H1 (cell line): ENCODE measurements at regions not wholly inside any gene's neighbourhood (a gene's known extent, or its start where the extent isn't known, plus 50 kb on each side); places are given as distances from the start of the nearest gene placed in this dataset.

ENCODE experiments used
- CTCF ChIA-PET: fragments of 300-600 bp; sonication (Branson Sonifier 250); formaldehyde crosslinking; loops from one replicate; lab custom pipeline; 2021; ENCODE audit not compliant: partially characterized antibody; lab: Charles Lee
- POLR2A ChIA-PET: fragments of 300-600 bp; sonication (Branson Sonifier 250); formaldehyde crosslinking; loops from one replicate; lab custom pipeline; 2021; ENCODE audit warnings: inconsistent platforms; ENCODE audit not compliant: partially characterized antibody; lab: Charles Lee
- DNase-seq, 2 experiments: peaks; one replicate each; pipeline versions ENCODE4 v3.0.0 to v3.0.0-alpha.2; 2010 to 2022; ENCODE audit warnings: low spot score in 2 of 2, low read depth in 1 of 2, mixed read lengths in 1 of 2
- FAIRE-seq: peaks from 2 replicates; lab custom pipeline; 2011; peaks lifted over from hg19 to GRCh38; lab: Jason Lieb, UNC
- H2AFZ ChIP-seq: 2 replicates; pipeline ENCODE4 v1.8.1; 2012; ENCODE audit warnings: low read length, inconsistent platforms
- H2AK5ac ChIP-seq: 2 replicates; pipeline ENCODE4 v1.6.1; 2013; ENCODE audit warnings: low read depth, low read length
- H2BK120ac ChIP-seq: replicated peaks from 2 replicates; pipeline ENCODE3; 2013; ENCODE audit warnings: low read depth, low read length, inconsistent platforms
- H2BK12ac ChIP-seq: 2 replicates; pipeline ENCODE4 v1.6.1; 2013; ENCODE audit warnings: low read depth, low read length
- H2BK15ac ChIP-seq: 2 replicates; pipeline ENCODE4 v1.6.1; 2013; ENCODE audit warnings: low read length
- H2BK20ac ChIP-seq: 2 replicates; pipeline ENCODE4 v1.6.1; 2013; ENCODE audit warnings: low read length
- H2BK5ac ChIP-seq: 2 replicates; pipeline ENCODE4 v1.6.1; 2013; ENCODE audit warnings: low read depth, low read length
- H3K14ac ChIP-seq: 2 replicates; pipeline ENCODE4 v1.6.1; 2013; ENCODE audit warnings: inconsistent platforms; ENCODE audit not compliant: insufficient read length
- H3K18ac ChIP-seq: 2 replicates; pipeline ENCODE4 v1.6.1; 2013; ENCODE audit warnings: low read length; ENCODE audit errors: extremely low read depth
- H3K23ac ChIP-seq: 2 replicates; pipeline ENCODE4 v1.6.1; 2013; ENCODE audit warnings: inconsistent platforms; ENCODE audit not compliant: insufficient read length
- H3K23me2 ChIP-seq: 2 replicates; pipeline ENCODE4 v1.6.1; 2013; ENCODE audit warnings: low read depth, low read length
- H3K27ac ChIP-seq: 2 replicates; pipeline ENCODE4 v1.6.1; 2011; ENCODE audit warnings: low read depth, low read length, inconsistent platforms
- H3K27me3 ChIP-seq, 4 experiments: replicated peaks in 1 of 4; 1 replicate in 1 of 4; 2 replicates in 3 of 4; pipeline versions ENCODE4 v1.6.1 to v1.8.1; 2011 to 2013; ENCODE audit warnings: low read length in 3 of 4, mild to moderate bottlenecking in 3 of 4, inconsistent platforms in 2 of 4, mixed read lengths in 2 of 4, moderate library complexity in 1 of 4; ENCODE audit not compliant: control insufficient read depth in 3 of 4, insufficient read depth in 3 of 4; ENCODE audit errors: extremely low read depth in 1 of 4
- H3K36me3 ChIP-seq, 4 experiments: 2 replicates each; pipeline versions ENCODE4 v1.6.1 to v1.8.1; 2011 to 2013; ENCODE audit warnings: mild to moderate bottlenecking in 4 of 4, low read length in 3 of 4, moderate library complexity in 2 of 4, control low read depth in 1 of 4, inconsistent platforms in 1 of 4; ENCODE audit not compliant: insufficient read depth in 4 of 4, control insufficient read depth in 2 of 4
- H3K4ac ChIP-seq: replicated peaks from 2 replicates; pipeline ENCODE3; 2013; ENCODE audit warnings: low read length, low read depth, mixed read lengths, inconsistent platforms; ENCODE audit not compliant: insufficient read length
- H3K4me1 ChIP-seq, 4 experiments: replicated peaks in 1 of 4; 1 replicate in 1 of 4; 2 replicates in 3 of 4; pipeline versions ENCODE4 v1.6.1 to v1.8.1; 2011 to 2013; ENCODE audit warnings: low read length in 3 of 4, inconsistent platforms in 2 of 4, mixed read lengths in 1 of 4; ENCODE audit not compliant: insufficient read depth in 4 of 4, control insufficient read depth in 3 of 4
- H3K4me2 ChIP-seq, 2 experiments: 2 replicates each; pipeline versions ENCODE4 v1.6.1 to v1.8.1; 2011 to 2013; ENCODE audit warnings: low read depth in 2 of 2, low read length in 2 of 2, control low read depth in 1 of 2, inconsistent platforms in 1 of 2, mild to moderate bottlenecking in 1 of 2; ENCODE audit not compliant: insufficient read depth in 1 of 2
- H3K4me3 ChIP-seq, 4 experiments: fragments of 200-600, 300-600 bp in 1 of 4; sonication (generic), shearing (Covaris generic), sonication (Bioruptor Twin) in 1 of 4; 2 replicates each; pipeline versions ENCODE4 v1.5.1 to v1.8.1; 2011 to 2016; ENCODE audit warnings: low read length in 4 of 4, low read depth in 3 of 4, control low read depth in 2 of 4, inconsistent platforms in 2 of 4, mild to moderate bottlenecking in 2 of 4, mixed read lengths in 1 of 4, moderate library complexity in 1 of 4; ENCODE audit not compliant: insufficient read depth in 2 of 4; ENCODE audit errors: extremely low read depth in 1 of 4
- H3K56ac ChIP-seq: replicated peaks from 2 replicates; pipeline ENCODE3; 2013; ENCODE audit warnings: low read depth, mild to moderate bottlenecking, mixed read lengths, low read length, inconsistent platforms; ENCODE audit not compliant: insufficient read length
- H3K79me1 ChIP-seq: 2 replicates; pipeline ENCODE4 v1.6.1; 2013; ENCODE audit warnings: low read depth, low read length, control low read depth
- H3K79me2 ChIP-seq, 2 experiments: 2 replicates each; pipeline versions ENCODE4 v1.6.1 to v1.8.1; 2012 to 2013; ENCODE audit warnings: low read length in 2 of 2, mild to moderate bottlenecking in 2 of 2, inconsistent platforms in 1 of 2; ENCODE audit not compliant: insufficient read depth in 2 of 2, control insufficient read depth in 1 of 2
- H3K9ac ChIP-seq, 4 experiments: replicated peaks in 1 of 4; 1 replicate in 1 of 4; 2 replicates in 3 of 4; pipeline versions ENCODE4 v1.6.1 to v1.8.1; 2011 to 2013; ENCODE audit warnings: low read depth in 3 of 4, low read length in 3 of 4, control low read depth in 2 of 4, mild to moderate bottlenecking in 2 of 4, moderate library complexity in 2 of 4, inconsistent platforms in 1 of 4; ENCODE audit errors: extremely low read depth in 1 of 4
- H3K9me3 ChIP-seq, 2 experiments: 2 replicates each; pipeline versions ENCODE4 v1.6.1 to v1.8.1; 2012 to 2013; ENCODE audit warnings: mild to moderate bottlenecking in 2 of 2, moderate library complexity in 2 of 2, control low read depth in 1 of 2, inconsistent platforms in 1 of 2, low read depth in 1 of 2, low read length in 1 of 2, mixed read lengths in 1 of 2; ENCODE audit not compliant: insufficient read depth in 2 of 2
- H4K20me1 ChIP-seq, 2 experiments: replicated peaks in 1 of 2; 2 replicates each; pipeline versions ENCODE3 to v1.8.1; 2011 to 2013; ENCODE audit warnings: inconsistent platforms in 2 of 2, low read length in 2 of 2, mild to moderate bottlenecking in 1 of 2; ENCODE audit not compliant: insufficient read depth in 2 of 2, control insufficient read depth in 1 of 2
- H4K5ac ChIP-seq: 2 replicates; pipeline ENCODE4 v1.6.1; 2013; ENCODE audit warnings: low read length, low read depth, mixed read lengths, inconsistent platforms; ENCODE audit not compliant: insufficient read length
- H4K8ac ChIP-seq: 2 replicates; pipeline ENCODE4 v1.8.0; 2013; ENCODE audit warnings: mild to moderate bottlenecking, moderate library complexity, low read length, inconsistent platforms; ENCODE audit not compliant: insufficient read depth; ENCODE audit errors: extremely low read depth
- H4K91ac ChIP-seq: replicated peaks from 2 replicates; pipeline ENCODE3; 2013; ENCODE audit warnings: low read length, mixed read lengths, inconsistent platforms; ENCODE audit not compliant: insufficient read length
- BCL11A ChIP-seq, 2 experiments: IDR thresholded peaks; one replicate each; pipeline ENCODE4 v1.6.1; 2011; ENCODE audit warnings: low read depth in 2 of 2, low read length in 2 of 2, mild to moderate bottlenecking in 2 of 2
- BRCA1 ChIP-seq: IDR thresholded peaks from 2 replicates; pipeline ENCODE4 v1.6.1; 2012; ENCODE audit warnings: low read depth, low read length, improper control_type of control experiment
- CHD1 ChIP-seq: IDR thresholded peaks from 2 replicates; pipeline ENCODE4 v1.6.1; 2012; ENCODE audit warnings: low read depth, low read length, improper control_type of control experiment
- EZH2 ChIP-seq: fragments of 200-600 bp; sonication (generic); IDR thresholded peaks from 2 replicates; pipeline ENCODE4 v1.7.1; 2012; ENCODE audit warnings: low read depth, mild to moderate bottlenecking, moderate library complexity, low read length, inconsistent platforms; ENCODE audit not compliant: severe bottlenecking
- MAFK ChIP-seq: IDR thresholded peaks from 2 replicates; pipeline ENCODE4 v1.6.1; 2012; ENCODE audit warnings: low read depth, mild to moderate bottlenecking, improper control_type of control experiment, low read length
- NRF1 ChIP-seq: IDR thresholded peaks from 2 replicates; pipeline ENCODE4 v1.6.1; 2011; ENCODE audit warnings: mild to moderate bottlenecking, low read depth, low read length, improper control_type of control experiment
- POLR2A ChIP-seq, 2 experiments: IDR thresholded peaks; 1 replicate in 1 of 2; 2 replicates in 1 of 2; pipeline ENCODE4 v1.6.1; 2011; ENCODE audit warnings: low read depth in 2 of 2, low read length in 2 of 2, mild to moderate bottlenecking in 2 of 2; ENCODE audit errors: control extremely low read depth in 1 of 2
- RBBP5 ChIP-seq: IDR thresholded peaks from 2 replicates; pipeline ENCODE4 v1.7.1; 2012; ENCODE audit warnings: low read depth, mild to moderate bottlenecking, inconsistent platforms, low read length, moderate library complexity, borderline replicate concordance
- RXRA ChIP-seq: IDR thresholded peaks from 2 replicates; pipeline ENCODE4 v1.6.1; 2011; ENCODE audit warnings: low read depth, mild to moderate bottlenecking, low read length, moderate library complexity; ENCODE audit not compliant: insufficient read depth
- SIRT6 ChIP-seq: IDR thresholded peaks from one replicate; pipeline ENCODE4 v1.7.1; 2012; ENCODE audit warnings: low read length, inconsistent platforms
- SUZ12 ChIP-seq: fragments of 200-600 bp; sonication (generic); IDR thresholded peaks from 2 replicates; pipeline ENCODE4 v1.6.1; 2012; ENCODE audit warnings: mild to moderate bottlenecking, inconsistent platforms, low read length, moderate library complexity, mixed read lengths
- TCF12 ChIP-seq: IDR thresholded peaks from 2 replicates; pipeline ENCODE4 v1.6.1; 2011; ENCODE audit warnings: low read depth, mild to moderate bottlenecking, low read length
- ZNF274 ChIP-seq: IDR thresholded peaks from 2 replicates; pipeline ENCODE4 v1.7.0; 2012; ENCODE audit warnings: low read length, borderline replicate concordance; ENCODE audit errors: extremely low read depth
- WGBS, 2 experiments: shearing (Covaris generic) in 1 of 2; methylation state at CpG; one replicate each; pipeline versions ENCODE4 v1.1.6 to v1.1.7; 2013 to 2015; ENCODE audit warnings: low lambda C conversion rate in 2 of 2, mixed read lengths in 2 of 2, inconsistent platforms in 1 of 2, low coverage in 1 of 2, missing lambda C conversion rate in 1 of 2; ENCODE audit not compliant: insufficient replicate concordance in 2 of 2, insufficient coverage in 1 of 2, insufficient read length in 1 of 2; ENCODE audit errors: extremely low coverage in 1 of 2, missing lambda C conversion rate in 1 of 2; 5-methylcytosine and 5-hydroxymethylcytosine counted together
- TF ChIP-seq, protein P1 (sequence below): IDR thresholded peaks from 2 replicates; pipeline ENCODE4 v1.6.1; 2012; ENCODE audit warnings: inconsistent platforms

DNA sequence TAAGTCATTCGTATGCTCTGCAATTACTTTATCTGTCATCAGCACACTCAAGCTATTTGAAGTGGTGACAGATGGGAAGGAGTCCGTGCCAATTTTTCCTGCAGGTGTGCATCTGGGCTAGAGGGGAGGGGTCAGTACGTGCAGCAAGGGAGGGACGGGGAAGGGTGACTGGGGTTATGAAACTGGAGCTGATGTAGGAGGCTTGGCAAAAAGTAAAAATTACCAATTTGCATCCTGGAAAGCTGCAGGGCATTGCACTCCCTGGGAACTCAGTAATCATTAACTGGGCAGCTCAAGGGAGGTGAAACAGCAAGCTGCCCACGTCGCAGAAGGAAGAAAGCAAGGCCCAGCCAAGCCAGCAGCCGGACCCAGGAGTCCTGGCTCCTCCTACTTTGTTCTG is 87.1 kb upstream of the TMEM45B start:
- no peak overlapping the region for H2BK15ac ChIP-seq
- no peaks in the 10 kb centered on the region for H3K36me3 ChIP-seq
- H2AK5ac ChIP-seq: no peak overlapping the region
- ChIA-PET CTCF (interaction anchor here (1.2 to 3.5 kb wide), 3 partner anchors 9 to 22 kb away, joined by 4 to 10 read pairs (median 10); no protein-coding TSS in a partner anchor), POLR2A (no interaction called here)
- no peak overlapping the region for H2BK20ac ChIP-seq
- no peak overlapping the region for H3K9ac ChIP-seq
- H3K18ac ChIP-seq: no peak overlapping the region
- no peaks in the 10 kb centered on the region for H3K79me2 ChIP-seq
- no peak overlapping the region for H2BK12ac ChIP-seq
- H3K4ac ChIP-seq: no peak overlapping the region
- H2AFZ ChIP-seq: no peak overlapping the region
- H3K56ac ChIP-seq: no peak overlapping the region
- H2BK5ac ChIP-seq: no peak overlapping the region
- peaks cover 2% of the 10 kb centered on the region; the same call in 1 of the 2 replicates for H3K23me2 ChIP-seq
- H3K9me3 ChIP-seq: no peaks in the 10 kb centered on the region
- no peak overlapping the region for H4K8ac ChIP-seq
- no peak overlapping the region for H3K4me2 ChIP-seq
- FAIRE-seq (no peak), DNase-seq (no peak)
- H3K79me1 ChIP-seq: no peaks in the 10 kb centered on the region
- no peaks in the 10 kb centered on the region for H3K27me3 ChIP-seq
- H4K91ac ChIP-seq: no peak overlapping the region
- H4K20me1 ChIP-seq: no peaks in the 10 kb centered on the region
- H3K23ac ChIP-seq: no peak overlapping the region
- no peak overlapping the region for H4K5ac ChIP-seq
- no peak overlapping the region for H3K4me3 ChIP-seq
- H2BK120ac ChIP-seq: no peak overlapping the region
- 88% methylated on average over 7 of the region's 7 CpGs; no CpG with 5 or more reads in 1 of the 2 experiments for WGBS, 2 experiments
- no peaks in the 10 kb centered on the region for H3K4me1 ChIP-seq
- H3K27ac ChIP-seq: no peak overlapping the region
- H3K14ac ChIP-seq: no peak overlapping the region
- TF ChIP-seq SIRT6 (no peak), ZNF274 (no peak), RXRA (no peak), EZH2 (no peak), POLR2A (IDR thresholded peaks at IDR 0.05; ENCODE audit: control extremely low read depth in 1 of 2, low read depth in 2 of 2, low read length in 2 of 2) (no peak), TCF12 (no peak), BRCA1 (no peak), MAFK (no peak), RBBP5 (no peak), SUZ12 (no peak), NRF1 (no peak), BCL11A (IDR thresholded peaks at IDR 0.05; ENCODE audit: low read depth in 2 of 2, low read length in 2 of 2) (no peak), CHD1 (no peak)
- TF ChIP-seq, protein P1, sequence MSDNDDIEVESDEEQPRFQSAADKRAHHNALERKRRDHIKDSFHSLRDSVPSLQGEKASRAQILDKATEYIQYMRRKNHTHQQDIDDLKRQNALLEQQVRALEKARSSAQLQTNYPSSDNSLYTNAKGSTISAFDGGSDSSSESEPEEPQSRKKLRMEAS: no peak
